C4-2B (cell line): ENCODE measurements at regions not wholly inside any gene's neighbourhood (a gene's known extent, or its start where the extent isn't known, plus 50 kb on each side); places are given as distances from the start of the nearest gene placed in this dataset.

ENCODE experiments used
- H3K27ac ChIP-seq: fragments of 450-650 bp; 2 replicates; pipeline ENCODE4 v1.5.1; 2017
- CTCF ChIP-seq: fragments of 450-650 bp; conservative IDR thresholded peaks from 2 replicates; pipeline ENCODE4 v1.5.1; 2017; ENCODE audit warnings: mild to moderate bottlenecking
- ZFX ChIP-seq: fragments of 450-650 bp; IDR thresholded peaks from 2 replicates; pipeline ENCODE4 v1.6.1; 2017

DNA sequence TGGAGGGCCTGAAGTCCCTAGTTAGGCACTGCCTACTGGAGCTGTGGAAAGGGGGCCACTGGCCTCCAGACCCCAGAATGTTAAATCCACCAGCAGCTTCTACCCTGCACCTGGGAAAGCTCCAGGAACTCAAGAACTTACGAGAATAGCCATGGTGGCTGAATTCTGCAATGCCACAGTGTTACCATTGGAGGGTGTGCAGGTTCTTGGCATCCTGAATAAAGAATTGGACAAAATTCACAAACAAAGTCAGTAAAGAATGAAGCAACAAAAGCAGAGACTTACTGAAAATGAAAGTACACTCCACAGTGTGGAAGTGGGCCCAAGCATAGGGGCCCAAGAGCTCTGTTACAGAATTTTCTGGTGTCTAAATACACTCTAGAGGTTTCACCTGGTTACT, 107.0 kb downstream of the PRDM9 start:
- H3K27ac ChIP-seq: no peak overlapping the region
- no peak for TF ChIP-seq ZFX
- no peak for TF ChIP-seq CTCF

DNA sequence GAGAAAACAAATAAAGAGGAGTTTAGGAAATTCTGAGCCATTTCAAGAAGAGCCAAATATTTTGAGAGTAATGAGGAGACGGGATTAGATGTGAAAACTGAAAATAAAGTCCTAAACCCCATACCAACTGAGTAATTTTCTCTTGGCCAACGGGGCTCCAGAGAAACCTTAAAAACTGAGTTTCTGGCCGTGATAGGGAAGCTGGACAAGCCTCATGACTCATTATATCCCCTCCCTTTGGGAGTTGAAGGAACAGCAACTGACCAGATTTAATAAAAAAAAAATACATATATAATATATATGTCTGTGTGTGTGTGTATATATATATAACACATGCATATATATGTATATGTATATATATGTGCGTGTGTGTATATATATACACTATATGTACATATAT, 119.6 kb downstream of the PRDM9 start:
- TF ChIP-seq CTCF (no peak), ZFX (no peak)
- H3K27ac ChIP-seq: no peak overlapping the region

DNA sequence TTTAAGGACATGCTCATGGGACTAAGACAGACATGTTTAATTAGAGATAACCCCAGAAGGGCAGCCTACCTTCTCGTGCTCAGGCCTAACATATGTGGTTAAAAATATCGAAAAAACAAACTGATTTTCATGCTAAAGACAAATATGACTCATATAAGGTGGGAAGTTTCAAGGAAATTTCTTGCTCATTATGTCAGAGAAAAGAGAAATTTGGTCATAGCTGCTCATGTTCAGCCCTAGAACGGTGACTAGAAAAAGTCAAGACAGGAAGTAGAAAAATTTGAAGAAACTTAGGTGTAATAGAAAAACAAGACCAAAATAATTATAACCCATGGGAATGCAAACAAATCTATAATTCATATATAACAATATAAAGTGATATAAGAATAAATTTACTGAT, 120.6 kb downstream of the PRDM9 start:
- no peak overlapping the region for H3K27ac ChIP-seq

GRCh38 chr5:23629396-23629795, 122.0 kb downstream of the PRDM9 start:
- TF ChIP-seq CTCF (no peak), ZFX (no peak)
- H3K27ac ChIP-seq: no peak overlapping the region

More for the DNA sequence above, 120.6 kb downstream of the PRDM9 start:
- no peak for TF ChIP-seq ZFX

DNA sequence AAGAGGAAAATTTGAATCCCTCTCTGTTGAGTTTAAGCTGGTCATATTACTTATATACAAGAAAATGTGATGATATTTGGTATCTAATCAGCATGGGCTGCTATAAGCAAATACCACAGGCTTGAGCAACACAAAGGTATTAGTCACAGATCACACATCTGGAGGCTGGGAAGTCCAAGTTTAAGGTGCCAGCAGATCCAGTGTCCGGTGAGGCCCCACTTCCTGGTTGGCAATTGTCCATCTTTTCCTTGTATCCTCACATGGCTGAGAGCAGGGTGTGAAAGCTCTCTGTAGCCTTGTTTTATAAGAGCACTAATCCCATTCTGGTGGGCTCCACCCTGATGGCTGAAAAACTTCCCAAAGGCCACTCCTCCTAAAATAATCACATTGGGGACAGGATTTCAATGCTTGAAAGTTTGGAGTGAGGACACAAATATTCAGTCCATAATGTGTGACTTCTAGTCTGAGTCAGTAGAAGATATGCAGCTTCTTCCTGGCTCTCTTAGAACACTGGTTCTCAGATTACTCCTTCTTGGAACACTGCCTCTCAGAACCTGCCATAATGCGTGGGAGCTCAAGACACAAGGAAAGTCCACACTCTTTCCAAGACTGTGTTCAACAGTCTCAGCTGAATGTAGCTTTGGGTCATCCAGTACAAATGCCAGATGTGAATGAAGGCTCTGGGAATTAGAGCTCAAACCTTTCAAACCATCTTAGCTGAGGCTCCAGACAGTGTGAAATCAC, 124.1 kb downstream of the PRDM9 start:
- TF ChIP-seq ZFX (no peak), CTCF (no peak)
- H3K27ac ChIP-seq: no peak overlapping the region

DNA sequence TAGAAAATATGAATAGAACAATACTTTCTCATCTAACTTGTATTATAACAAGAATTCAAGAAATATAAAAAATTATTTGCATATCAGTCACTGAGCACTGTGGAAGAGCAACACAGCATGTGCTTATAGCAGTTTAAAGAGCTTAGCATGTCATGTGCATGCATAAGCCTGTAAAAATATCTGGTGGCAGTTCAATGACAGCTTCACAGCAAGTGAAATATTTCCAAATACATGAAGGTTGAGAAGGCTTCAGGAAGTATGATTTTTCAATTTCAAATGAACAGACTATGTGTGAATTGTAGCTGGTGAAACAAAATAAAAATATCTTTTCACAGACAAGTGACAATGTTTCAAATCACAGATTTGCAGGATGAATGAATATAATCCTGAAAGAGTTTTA, 128.5 kb downstream of the PRDM9 start:
- no peak for TF ChIP-seq ZFX
- no peak for TF ChIP-seq CTCF
- H3K27ac ChIP-seq: no peak overlapping the region

DNA sequence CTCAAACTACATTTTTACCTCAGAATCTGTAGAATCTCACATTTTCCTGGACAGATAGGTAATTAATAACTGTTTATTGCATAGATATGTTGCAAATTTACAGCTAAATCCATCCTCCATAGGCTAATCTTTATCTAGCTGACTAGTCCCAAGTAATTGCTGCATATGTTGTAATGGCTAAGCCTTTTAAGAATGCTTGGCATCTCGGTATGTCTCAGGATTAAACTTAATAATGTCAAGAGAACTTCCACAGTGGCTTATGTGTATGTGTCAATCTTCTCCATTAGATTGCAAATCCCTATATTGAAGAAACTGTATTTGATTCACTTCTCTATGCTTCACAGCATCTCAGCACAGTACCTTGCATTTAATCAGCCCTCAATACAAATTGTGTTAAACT, 131.9 kb downstream of the PRDM9 start:
- TF ChIP-seq CTCF: no peak
- no peak for TF ChIP-seq ZFX
- no peak overlapping the region for H3K27ac ChIP-seq

DNA sequence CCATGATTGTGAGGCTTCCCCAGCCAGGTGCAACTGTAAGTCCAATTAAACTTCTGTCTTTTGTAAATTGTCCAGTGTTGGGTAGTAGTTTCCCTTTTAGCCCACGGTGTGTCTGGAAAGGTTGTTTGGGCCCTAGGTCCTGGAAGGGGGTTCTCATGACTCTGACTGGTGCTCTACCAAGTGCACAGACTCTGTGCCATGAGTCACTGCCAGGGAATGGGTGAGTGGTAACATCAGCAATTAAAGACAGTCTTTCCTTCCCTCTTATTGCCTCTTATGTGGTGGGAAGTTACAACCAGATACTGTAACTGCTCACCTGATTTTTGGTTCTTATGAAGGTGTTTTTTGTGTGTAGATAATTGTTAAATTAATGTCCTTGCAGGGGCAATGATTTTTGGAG, 141.2 kb downstream of the PRDM9 start:
- no peak for TF ChIP-seq ZFX
- no peak for TF ChIP-seq CTCF
- no peak overlapping the region for H3K27ac ChIP-seq
